T-helper 2 cell treated with Interferon-gamma antibody and Interleukin-4, amounts not matched to agents 100 ng/mL and 5 ng/mL, for 36 hours (primary cell): ENCODE measurements at regions not wholly inside any gene's neighbourhood (a gene's known extent, or its start where the extent isn't known, plus 50 kb on each side); places are given as distances from the start of the nearest gene placed in this dataset.

Source experiments
- intact Hi-C: fragments of 100-400 bp; cut with micrococcal nuclease; formaldehyde crosslinking; loops from one replicate; pipeline ENCODE4 v1.15.1; 2023

DNA sequence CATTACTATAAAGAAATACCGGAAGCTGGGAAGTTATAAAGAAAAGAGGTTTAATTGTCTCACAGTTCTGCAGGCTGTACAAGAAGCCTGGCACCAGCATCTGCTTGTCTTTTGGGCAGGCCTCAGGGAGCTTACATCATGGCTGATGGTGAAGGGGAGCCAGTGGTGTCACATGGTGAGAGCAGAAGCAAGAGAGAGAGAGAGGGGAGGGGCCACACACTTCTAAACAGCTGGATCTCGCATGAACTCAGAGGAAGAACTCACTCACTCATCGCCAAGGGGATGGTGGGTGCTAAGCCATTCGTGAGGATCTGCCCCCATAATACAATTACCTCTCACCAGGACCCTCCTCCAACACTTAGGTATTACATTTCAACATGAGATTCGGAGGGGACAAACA lies 51.8 kb upstream of the ANKRD34C start:
- intact Hi-C loops, result no loop called here

DNA sequence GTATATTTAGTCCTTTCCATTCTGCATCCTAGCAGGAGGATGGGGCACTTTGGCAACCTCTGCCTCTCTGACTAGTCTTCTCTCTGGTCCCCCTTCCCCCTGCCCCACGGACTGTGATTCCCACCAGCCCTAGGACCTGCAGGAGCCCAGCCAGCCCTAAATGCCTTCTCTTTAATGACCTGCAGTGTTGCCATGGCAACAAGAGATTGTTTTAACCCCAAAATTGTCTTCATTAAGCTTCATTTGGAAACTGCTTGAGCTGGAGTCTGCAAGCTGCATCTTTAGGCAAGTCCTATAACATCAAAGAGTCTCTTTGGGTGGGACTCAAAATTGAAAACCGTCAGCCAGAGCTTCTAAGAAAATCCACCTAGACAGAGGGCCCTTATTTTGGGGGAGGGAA lies 59.7 kb upstream of the ANKRD34C start:
- intact Hi-C loops, result no loop called here

DNA sequence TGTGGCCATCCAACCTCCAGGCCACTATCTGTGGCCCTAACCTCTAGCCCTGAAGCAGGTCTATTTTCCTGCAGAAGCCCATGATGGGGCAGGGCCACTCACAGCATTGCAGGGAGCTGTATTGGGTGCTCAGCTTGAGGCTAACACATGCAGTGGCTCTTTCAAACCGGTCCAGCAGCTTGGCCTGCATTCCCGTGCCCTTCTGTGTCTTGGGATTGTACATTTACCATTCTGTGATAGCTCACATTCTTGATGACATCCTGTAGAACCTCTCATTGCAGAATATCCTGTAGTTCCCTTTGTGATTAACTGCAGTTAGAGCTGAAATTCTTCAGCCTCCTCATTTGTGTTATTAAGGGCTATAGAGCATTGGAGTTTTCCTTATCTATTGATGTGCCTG lies 60.8 kb upstream of the ANKRD34C start:
- intact Hi-C loops, result no loop called here

DNA sequence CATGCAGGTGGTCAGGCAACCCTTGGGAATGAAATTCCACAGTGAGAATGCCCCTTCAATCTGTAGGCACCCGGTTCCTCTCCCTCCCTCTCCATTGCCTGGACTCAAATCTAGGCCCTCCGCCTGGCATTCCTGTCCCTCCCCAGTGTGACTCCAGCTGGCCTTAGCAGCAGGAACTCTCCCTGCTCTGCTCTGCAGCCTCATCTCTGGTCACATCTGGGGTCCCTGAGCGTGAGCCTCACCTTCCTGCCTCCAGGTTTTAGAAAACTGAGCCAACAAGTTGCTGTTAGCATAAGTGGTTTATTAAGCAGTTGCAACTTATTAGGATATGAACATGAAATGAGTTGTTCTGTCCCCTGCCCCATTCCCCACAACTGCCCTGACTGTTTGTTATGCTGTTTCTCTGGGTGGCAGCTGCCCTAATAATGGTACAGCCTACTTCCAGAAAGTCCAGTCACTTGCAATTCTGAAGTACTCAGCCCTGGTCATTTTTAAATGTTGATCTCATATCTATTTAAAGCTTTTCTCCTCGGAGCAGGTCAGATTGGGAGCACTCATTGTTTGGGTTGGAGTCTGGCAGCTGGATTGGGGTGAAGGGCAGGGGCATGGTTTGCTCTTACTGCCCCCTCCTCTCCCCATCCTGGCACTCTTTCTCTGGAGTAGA lies 63.0 kb upstream of the ANKRD34C start:
- intact Hi-C loops, result no loop called here

DNA sequence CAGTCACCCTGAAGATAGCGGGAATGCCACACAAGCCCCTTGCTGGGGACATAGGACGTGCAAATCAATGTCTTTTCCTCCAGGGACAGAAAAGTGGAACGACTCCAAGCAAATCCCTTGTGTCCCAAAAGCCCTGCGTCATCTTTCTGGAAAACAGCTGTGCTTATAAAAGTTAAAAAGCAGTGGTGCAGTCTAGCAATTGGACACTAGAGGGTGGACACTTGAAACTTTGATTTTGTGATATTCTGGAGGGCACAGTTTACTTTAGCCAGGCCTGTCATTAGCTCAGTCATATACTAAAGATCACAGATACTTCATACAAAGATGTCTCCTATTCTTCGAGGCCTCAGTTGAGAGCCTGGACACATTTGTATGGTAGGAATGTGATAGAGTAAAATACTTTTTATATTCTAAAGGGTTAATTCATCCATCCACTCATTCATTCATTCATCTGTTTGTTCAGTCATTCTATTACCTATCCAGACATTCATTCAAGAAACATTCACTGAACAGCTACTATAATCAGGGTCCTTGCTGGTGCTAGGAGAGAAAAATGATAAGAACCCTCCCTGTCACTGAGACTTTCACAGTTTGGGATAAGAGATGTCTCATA lies 63.8 kb upstream of the ANKRD34C start:
- intact Hi-C loops, result no loop called here

DNA sequence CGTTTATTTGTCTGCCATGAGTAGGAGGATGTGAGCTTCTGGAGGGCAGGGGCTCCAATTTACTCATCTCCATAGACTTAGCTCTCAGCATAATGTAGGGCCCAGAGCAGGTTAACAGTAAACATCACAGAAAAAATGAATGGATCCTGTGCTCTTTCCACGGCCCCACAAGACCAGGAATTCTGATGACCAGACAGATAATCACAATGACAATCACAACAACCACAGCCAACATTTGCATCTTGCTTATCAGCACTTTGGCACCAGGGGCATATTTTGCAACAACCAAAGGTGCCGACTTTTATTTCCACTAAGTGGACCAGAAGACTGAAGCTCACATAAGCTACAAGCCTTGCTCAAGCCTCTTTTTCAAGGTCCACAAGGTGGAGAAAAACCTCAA lies 68.9 kb upstream of the ANKRD34C start:
- intact Hi-C loops, result no loop called here

DNA sequence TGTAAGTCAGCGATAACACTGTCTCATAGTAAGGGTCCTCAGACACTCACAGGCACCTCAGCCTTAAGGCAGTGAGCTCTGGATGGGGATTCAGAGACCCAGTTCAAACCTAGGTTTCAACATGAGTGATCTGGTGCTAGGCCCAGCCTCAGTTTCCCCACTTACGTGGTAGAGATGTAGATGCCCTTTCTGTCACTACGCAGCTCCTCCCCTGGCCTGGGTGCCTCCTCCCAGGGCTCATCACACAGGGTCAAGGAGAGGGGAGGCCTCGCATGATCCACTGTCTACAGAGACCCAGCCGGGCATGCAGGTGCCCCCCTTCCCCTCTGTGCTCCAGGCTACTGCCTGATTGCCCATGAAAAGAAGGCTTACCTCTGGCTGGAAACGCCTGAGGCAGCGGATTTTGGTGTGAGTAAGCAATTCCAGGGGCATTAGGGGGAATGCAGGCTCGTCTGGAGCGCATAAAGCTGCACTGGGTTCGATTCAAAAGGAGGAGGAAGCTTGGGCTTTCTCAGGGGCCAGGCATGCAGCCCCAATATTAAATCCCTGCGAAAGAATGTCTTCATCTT lies 69.8 kb upstream of the ANKRD34C start:
- intact Hi-C loops, result no loop called here

DNA sequence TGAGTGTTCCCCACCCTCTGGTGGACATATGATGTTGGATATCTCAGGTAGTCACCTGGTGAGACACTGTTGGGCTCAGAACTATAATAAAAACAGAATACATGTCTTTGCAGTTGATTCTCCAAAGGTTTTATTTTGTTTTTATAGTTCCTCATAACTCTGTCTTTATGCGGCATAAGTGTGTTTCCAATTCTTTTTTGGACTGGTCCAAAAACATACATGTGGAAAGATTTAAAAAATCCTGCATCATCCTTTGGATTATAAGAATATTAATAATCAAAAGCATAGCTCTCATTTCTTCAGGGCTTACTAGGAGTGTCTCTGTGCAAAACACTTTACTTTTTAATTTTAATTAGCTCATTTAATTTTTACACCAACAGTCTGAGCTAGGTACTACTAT lies 71.0 kb upstream of the ANKRD34C start:
- intact Hi-C loops, result no loop called here

DNA sequence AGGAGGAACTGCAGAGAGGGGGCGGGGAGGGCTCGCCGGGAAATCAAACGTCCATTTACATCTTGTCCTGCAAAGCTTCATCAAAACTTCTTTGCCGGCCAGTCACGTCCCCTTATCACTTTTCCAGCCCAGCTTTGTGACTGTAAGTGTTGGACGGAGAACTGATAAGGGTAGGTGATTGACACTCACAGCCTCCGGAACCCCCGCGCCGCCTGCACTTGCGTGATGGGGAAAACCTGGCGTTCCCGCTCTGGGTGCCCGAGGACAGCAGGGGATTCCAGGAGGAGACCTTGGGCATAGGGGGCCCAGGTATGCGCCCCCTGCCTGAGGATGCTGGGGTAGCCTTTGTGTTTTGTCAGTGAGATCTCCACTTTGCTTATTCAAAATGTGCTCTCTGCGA lies 72.8 kb upstream of the ANKRD34C start:
- intact Hi-C loops, result no loop called here

DNA sequence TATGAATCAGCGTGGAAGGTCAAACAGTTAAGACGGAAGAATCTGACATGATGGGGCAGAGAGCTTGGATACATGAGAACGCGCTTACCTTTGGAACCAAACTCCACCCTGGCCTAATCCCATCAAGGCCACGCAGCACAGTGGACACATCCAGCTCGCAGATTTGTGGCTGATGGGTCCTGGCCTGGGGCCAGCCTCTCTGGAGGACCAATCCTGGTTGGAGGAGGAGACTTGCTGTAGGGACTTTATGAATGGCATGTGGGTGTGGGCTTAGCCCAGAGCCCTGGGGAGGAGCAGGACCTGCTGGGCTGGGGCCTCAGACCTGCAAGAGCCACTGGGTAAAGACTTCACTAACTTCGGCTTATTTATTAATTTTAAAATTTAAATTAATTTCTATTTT lies 73.4 kb upstream of the ANKRD34C start:
- intact Hi-C loops, result no loop called here

DNA sequence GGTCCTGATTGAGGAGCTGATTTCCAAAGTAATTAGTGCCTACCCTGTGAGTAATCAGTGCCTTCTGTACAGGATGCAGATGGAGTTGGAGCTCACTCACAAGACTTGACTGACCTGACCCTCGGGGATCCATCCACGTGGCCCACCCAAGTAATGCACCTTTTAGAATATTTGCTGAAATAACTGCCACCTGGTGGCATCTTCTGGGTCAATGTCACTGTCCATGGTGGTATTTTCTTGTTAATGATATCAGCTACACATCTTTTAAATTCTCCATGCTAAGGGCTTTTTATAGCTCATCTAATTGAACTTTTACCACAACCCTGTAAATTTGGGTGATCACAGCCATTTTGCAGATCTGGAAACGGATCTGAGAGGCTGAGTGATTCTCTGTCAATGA lies 74.3 kb upstream of the ANKRD34C start:
- intact Hi-C loops, result no loop called here

DNA sequence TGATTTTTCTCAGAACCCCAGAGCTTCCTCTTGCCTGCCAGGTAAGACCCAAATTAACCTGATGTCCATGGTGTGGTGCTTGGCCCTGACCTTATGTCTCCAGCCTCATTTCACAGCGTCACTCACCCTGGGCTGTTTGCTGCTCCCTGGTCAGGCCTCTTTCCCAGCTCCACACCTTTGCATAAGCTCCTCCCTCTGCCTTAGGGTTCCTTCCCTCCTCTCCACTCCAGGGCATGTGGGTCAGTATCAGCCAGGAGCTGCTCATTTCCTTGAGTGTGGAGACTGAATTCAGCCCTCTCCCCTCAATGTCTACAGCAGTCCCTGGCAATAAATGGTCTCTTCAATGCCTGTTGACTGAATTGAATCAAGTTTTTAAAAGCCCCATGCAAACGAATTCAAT lies 75.6 kb upstream of the ANKRD34C start:
- intact Hi-C loops, result no loop called here

DNA sequence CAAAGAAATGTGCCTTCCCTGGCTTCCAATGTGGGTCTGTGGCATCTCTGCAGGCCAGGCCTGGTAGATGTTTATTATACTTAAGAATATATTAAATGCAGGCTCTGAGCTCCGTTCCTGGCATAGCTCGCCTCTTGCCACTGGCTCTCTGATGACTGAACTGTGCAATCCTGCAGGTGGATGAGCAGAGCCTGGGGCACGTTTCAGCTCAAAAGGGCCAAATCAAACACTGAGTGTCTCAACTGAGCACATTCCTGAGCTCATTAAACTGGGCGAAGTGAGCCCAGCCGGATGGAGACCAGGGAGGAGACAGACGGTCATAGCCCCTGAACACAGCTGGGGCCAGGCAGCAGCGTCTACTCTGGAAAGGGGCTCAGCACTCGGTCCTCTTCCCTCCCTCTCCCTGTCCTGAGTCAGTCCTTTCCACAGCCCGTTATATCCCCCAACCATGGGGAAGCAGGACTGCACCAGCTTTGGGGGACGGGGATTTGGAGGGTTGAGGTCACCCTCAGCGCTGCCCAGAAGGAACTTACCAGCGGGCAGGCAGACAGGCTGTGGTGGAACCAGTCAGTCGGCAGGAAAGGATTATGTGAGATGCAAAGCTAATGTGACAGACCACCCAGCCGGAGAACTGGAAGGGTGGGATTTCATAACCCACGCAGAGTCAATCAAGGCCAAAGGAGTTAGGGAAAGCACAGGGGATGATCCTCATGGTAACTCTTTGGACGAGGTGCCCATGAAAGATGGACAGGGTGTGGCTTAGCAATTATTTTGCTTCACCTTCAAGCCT lies 77.4 kb upstream of the ANKRD34C start:
- intact Hi-C loops, result no loop called here

DNA sequence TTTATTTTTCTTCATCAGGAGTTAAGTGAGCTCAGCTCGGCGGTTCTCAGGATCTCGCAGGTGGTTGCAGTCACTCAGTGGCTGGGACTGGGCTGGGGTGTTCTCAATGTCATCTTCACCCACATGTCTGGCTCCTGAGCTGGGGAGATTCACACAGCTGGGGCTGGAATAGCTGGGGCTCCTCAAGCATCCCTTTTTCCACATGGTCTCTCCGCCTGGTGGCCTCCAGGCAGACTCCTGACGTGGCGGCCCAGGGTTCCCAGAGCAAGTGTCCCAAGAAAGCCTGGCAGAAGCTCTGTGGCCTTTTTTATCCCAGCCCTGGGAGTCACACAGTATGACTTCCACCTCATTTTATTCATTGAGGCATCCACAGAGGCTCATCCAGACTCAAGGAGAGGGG lies 84.1 kb upstream of the ANKRD34C start:
- intact Hi-C loops, result no loop called here

DNA sequence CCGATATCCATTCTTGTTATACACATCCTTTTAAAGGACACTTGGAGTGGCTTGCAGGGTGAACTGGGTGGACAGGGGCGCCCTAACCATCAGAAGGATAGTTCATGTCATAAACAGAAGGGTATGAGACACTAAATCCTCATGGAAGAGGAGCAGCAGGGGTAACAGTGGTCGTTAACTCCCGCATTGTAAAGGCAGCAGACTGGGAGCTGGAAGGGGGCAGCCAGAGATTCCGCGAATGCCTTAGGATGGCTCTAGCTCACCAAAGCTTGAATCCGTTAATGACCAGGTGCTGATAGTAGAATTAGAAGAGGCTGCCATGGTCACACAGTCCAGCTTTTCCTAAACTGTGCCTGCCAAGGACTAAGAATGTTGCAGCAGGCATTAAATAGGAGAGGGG lies 85.2 kb upstream of the ANKRD34C start:
- intact Hi-C loops, result no loop called here

DNA sequence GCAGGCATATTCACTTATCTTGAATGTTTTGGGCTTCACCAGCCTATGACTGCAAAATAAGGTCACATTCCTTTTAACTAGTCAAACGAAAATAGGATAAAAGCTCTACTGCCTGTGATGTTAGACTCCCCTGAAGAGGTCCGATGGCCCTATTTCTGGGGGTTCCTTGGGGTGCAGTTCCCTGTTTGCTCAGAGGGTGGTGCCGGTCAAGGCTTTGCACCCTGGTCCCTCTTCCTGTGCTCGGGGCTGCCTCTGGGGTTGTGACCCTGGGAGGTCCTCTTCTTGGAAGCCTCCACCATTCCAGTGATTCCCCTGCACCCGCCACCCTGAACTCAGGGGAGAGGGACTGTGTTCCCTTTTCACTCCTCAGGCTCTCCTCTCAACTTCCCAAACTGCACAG lies 86.7 kb upstream of the ANKRD34C start:
- intact Hi-C loops, result no loop called here

DNA sequence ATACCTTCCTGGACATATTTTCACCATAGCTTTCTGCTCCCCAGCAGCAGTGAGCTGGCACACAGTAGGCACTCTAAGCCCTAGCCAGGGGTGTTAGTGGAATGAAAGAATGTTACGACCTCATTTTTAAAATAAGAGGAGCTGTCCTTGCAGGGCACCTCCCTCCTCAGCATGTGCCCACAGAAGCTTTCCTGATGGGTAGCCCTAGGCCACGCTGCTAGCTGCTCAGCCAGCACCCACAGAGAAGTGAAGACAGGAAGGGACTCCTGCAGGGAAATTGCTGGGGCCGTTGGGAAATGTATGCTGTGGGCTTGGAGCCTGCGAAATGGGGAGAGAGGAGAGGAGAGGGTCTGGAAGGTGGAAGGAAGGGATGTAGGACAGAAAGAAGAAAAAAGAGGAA lies 87.3 kb upstream of the ANKRD34C start:
- intact Hi-C loops, result no loop called here

DNA sequence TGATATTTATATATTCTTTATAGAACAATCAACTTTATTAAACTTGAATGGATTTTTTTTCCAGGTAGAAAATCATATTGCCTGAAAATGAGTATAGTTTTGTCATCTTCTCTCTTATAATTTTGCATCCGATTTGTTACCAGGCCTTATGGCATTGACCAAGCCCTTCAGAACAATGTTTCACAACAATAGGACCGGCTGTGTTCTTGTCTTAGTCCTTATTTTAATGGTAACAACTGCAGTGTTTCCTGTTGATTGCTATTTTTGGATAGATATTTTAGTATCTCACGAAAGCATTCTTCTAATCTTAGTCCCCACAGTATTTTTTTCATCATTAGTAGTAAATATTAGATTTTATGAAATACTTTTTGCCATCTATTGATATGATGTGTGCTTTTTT lies 88.1 kb upstream of the ANKRD34C start:
- intact Hi-C loops, result no loop called here

DNA sequence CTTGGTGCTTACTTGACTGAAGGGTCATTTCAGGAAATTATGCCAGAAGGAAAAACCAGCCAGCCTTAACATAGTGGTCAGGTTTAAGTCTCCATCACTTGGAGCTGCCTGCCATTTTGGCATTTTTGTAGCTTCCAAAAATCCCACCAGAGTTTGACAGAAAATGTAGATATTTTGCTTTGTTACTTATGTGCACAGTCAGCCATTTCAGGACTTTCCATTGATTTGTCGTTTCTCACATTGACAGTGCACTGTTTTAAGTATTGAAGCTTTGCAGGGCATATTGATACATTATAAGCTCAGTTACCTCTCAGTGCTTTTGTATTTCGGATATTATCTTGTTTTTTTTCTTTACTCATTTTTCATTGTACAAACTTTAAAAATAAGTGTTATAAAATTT lies 89.0 kb upstream of the ANKRD34C start:
- intact Hi-C loops, result no loop called here

DNA sequence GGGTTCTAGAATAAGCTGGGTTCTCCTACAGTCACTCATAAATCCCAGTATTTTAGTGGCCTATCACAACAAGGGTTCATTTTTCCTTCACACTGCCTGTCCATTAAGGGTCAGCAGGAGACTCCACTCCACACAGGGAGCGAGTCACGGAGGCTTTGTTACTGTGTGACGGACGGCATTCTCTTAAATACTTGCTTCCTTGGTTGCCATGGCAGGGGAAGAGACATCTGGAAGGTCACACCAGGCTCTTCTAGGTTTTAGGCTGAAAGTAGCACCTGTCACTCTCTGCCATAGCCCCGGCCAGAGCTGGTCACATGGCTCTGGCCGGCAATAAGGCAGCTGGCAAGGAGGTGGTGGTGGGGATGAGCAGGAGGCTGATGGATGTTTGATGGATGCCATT lies 89.4 kb upstream of the ANKRD34C start:
- intact Hi-C loops, result no loop called here

DNA sequence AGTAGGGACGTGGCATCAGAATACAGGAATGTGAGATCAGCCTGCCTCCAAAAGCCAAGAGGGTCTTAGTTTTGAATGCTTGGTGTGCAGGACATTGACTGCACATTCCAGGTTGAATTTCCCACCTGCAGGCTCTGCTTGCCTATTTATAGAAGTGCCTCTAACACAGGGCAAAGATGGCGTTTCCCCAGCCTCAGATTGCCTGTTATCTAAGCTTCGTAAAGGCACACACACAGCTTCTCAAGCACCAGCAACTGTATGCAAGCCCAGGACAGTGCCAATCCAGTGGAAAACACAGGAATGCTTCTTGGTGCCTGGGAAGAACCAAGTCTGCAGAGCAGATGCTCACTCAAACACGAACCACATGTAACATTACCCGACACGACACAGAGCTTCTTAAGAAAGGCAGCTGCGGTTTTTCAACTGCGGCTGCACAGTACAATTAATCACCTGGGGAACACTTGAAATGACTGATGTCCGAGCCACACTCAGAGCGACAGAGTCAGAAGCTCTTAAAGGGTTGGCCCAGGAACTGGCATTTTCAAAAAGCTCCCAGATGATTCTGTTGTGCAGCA lies 90.0 kb upstream of the ANKRD34C start:
- intact Hi-C loops, result no loop called here

DNA sequence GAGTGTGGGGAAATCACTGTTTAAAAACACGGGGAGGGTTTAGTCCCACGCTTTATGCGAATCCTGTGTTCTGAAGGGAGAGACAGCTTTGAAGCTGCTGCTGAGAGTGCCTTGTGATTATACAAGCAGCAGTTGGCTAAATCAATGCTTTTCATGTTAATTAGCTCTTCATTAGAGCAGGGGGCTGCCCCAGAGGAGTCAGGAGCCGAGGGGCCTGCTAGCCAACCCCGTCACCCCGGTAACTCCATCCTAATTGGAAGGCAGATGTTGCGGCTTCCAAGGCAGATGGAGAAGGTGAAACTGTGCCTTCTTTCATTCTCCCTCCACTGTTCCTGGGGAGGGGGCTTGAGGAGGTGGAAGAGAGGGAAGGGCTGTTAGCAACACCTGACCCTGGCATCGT lies 92.4 kb upstream of the ANKRD34C start:
- intact Hi-C loops, result no loop called here
